ENCODE measurements at regions not wholly inside any gene's neighbourhood (a gene's known extent, or its start where the extent isn't known, plus 50 kb on each side); places are given as distances from the start of the nearest gene placed in this dataset.

- TF ChIP-seq CTCF (IDR thresholded peaks at IDR 0.05): no peak
- TF ChIP-seq EP300 (IDR thresholded peaks at IDR 0.05): no peak
- peak in 1 of 2 donors; percentile 32 for TF ChIP-seq POLR2AphosphoS5 (IDR thresholded peaks at IDR 0.05)
Measured at GRCh38 chr9:121584421-121584820, 67.0 kb upstream of the DAB2IP start.

Data from esophagus muscularis mucosa (tissue), 4 donors.